HEK293 (cell line): ENCODE measurements at regions not wholly inside any gene's neighbourhood (a gene's known extent, or its start where the extent isn't known, plus 50 kb on each side); places are given as distances from the start of the nearest gene placed in this dataset.

Source experiments
- ZNF16 ChIP-seq: fragments of 450-650 bp; formaldehyde crosslinking; IDR thresholded peaks from 2 replicates; pipeline ENCODE4 v1.5.1; 2016; ENCODE audit warnings: low read depth, missing biosample characterization, missing genetic modification characterization
- ZNF76 ChIP-seq: fragments of 450-650 bp; formaldehyde crosslinking; IDR thresholded peaks from 2 replicates; pipeline ENCODE4; 2016; ENCODE audit warnings: low read depth, missing biosample characterization, missing genetic modification characterization, borderline replicate concordance
- TF ChIP-seq, protein P1 (sequence below): fragments of 450-650 bp; formaldehyde crosslinking; IDR thresholded peaks from 2 replicates; pipeline ENCODE4 v1.5.1; 2016; ENCODE audit warnings: missing biosample characterization, missing genetic modification characterization

DNA sequence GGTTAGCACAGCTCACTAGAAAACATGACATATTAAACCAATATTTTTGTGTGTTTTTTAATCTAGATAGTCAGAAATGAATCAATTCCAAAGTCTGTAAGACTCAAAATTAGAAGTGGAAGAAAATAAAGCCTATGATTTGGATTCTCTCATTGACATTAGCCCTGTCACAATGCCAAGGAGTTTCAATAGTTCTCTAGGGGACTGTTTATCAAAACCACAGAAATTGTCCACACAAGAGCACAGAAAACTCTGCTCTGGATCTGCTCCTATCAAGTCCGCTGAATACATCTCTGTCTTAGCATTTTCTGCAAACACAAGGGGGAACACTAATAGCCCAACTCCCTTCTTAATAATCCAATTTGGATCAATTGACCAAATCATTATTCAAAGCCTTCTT is 152.0 kb downstream of the HS3ST3B1 start:
- no peak for TF ChIP-seq ZNF76 (tag by site-specific recombination)
- TF ChIP-seq ZNF16 (tag by site-specific recombination), result no peak
- TF ChIP-seq, protein P1, sequence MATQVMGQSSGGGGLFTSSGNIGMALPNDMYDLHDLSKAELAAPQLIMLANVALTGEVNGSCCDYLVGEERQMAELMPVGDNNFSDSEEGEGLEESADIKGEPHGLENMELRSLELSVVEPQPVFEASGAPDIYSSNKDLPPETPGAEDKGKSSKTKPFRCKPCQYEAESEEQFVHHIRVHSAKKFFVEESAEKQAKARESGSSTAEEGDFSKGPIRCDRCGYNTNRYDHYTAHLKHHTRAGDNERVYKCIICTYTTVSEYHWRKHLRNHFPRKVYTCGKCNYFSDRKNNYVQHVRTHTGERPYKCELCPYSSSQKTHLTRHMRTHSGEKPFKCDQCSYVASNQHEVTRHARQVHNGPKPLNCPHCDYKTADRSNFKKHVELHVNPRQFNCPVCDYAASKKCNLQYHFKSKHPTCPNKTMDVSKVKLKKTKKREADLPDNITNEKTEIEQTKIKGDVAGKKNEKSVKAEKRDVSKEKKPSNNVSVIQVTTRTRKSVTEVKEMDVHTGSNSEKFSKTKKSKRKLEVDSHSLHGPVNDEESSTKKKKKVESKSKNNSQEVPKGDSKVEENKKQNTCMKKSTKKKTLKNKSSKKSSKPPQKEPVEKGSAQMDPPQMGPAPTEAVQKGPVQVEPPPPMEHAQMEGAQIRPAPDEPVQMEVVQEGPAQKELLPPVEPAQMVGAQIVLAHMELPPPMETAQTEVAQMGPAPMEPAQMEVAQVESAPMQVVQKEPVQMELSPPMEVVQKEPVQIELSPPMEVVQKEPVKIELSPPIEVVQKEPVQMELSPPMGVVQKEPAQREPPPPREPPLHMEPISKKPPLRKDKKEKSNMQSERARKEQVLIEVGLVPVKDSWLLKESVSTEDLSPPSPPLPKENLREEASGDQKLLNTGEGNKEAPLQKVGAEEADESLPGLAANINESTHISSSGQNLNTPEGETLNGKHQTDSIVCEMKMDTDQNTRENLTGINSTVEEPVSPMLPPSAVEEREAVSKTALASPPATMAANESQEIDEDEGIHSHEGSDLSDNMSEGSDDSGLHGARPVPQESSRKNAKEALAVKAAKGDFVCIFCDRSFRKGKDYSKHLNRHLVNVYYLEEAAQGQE (tag by site-specific recombination), result no peak
